Fibroblast of the aortic adventitia (primary cell): ENCODE measurements at regions not wholly inside any gene's neighbourhood (a gene's known extent, or its start where the extent isn't known, plus 50 kb on each side); places are given as distances from the start of the nearest gene placed in this dataset.
A peak's percentile ranks its signal among the peaks of the same experiment; 100 is the strongest.

Experiments
- DNase-seq: peaks from one replicate; pipeline ENCODE4 v3.0.0-alpha.2; 2010; ENCODE audit warnings: low read depth
- H3K4me3 ChIP-seq: 2 replicates; pipeline ENCODE4 v1.5.1; 2011; ENCODE audit warnings: low read depth, mild to moderate bottlenecking, control low read depth, low read length, moderate library complexity
- TF ChIP-seq, protein P1 (sequence below): IDR thresholded peaks from 2 replicates; pipeline ENCODE4 v1.5.1; 2011; ENCODE audit warnings: mild to moderate bottlenecking, low read length, control low read depth, inconsistent platforms; ENCODE audit not compliant: insufficient read depth

DNA sequence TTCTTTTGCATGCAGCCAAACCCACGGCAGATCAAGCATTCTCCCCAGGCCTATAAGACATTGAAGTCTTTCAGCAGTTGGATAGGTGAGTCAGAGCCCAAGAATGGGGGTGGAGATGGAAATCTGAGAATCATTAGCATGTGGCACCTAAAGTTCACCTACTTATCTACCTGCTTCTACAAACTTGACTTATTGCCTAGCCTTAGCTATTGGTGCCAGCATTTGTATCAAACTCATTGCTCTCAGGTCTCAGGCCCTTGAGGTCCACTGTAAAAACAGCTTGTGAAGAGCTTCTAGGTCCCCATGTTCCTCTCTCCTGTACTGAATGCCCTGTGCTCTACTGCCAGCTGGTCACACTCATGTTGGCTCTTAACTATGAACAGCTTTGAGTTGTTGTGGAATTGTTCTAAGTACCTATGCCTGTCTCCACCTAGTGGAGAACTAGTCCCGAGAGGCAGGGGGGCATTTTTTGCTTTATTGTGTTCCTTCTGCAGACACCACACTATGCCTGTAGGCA is 278.4 kb upstream of the SPRED2 start:
- TF ChIP-seq, protein P1, sequence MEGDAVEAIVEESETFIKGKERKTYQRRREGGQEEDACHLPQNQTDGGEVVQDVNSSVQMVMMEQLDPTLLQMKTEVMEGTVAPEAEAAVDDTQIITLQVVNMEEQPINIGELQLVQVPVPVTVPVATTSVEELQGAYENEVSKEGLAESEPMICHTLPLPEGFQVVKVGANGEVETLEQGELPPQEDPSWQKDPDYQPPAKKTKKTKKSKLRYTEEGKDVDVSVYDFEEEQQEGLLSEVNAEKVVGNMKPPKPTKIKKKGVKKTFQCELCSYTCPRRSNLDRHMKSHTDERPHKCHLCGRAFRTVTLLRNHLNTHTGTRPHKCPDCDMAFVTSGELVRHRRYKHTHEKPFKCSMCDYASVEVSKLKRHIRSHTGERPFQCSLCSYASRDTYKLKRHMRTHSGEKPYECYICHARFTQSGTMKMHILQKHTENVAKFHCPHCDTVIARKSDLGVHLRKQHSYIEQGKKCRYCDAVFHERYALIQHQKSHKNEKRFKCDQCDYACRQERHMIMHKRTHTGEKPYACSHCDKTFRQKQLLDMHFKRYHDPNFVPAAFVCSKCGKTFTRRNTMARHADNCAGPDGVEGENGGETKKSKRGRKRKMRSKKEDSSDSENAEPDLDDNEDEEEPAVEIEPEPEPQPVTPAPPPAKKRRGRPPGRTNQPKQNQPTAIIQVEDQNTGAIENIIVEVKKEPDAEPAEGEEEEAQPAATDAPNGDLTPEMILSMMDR, result no peak
- H3K4me3 ChIP-seq, result no peak overlapping the region
- no peak for DNase-seq

DNA sequence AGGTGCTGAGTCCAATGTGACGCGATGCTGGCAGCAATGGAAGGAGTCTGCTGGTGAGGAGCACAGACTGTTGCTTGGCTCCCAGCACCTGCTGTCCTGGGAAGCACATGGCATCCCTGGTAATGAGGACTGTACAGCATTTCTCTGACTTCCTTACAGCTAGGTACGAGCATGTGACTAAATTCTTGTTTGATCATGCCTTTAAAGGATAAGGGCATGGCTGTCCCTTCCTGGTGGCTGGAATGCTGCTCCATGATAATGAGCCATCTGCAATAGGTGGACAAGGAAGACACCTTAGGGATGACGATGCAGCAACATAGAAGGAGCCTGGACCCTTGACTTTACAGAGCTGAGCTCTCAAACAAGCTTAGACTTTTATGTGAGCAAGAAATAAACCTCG is 278.0 kb upstream of the SPRED2 start:
- TF ChIP-seq, protein P1, result no peak

DNA sequence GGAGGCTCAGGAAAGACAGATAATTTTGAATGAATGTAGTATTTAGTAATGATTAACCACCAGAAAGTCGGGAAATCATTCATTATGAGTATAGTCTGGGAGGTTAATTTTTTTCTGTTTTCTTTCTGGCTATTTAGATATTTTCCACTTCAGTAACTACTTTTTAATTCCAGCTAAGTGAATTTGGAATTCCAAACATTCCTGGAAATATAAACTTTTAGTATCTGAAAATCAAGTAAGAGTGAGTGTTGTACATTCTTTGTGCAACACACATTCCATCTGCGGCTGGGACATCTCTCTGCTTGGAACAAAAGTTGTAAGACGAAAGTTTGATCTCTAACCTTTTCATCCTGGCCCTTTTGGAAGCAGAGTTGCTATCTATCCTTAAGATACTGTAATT is 275.7 kb upstream of the SPRED2 start:
- H3K4me3 ChIP-seq, result no peak overlapping the region
- TF ChIP-seq, protein P1, result no peak
- DNase-seq, result peak; percentile 4

More for the DNA sequence above, 278.0 kb upstream of the SPRED2 start:
- no peak for DNase-seq
- H3K4me3 ChIP-seq, result no peak overlapping the region

DNA sequence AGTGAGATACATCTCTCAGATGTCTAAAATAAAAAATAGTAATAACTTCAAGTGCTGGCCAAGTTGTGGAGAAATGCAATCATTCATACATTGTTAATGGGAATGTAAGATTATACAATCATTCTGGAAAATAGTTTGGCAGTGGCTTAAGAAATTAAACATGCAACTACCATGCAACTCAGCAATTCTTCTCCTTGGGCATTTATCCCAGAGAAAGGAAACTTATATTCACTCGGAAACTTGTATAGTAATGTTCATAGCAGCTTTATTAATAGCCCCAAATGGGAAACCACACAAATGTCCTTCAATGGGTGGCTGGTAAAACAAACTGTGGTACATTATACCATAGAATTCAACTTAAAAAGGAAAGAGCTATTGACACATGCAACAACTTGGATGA is 274.0 kb upstream of the SPRED2 start:
- no peak overlapping the region for H3K4me3 ChIP-seq
- DNase-seq, result peak; percentile 9
- TF ChIP-seq, protein P1, result no peak

DNA sequence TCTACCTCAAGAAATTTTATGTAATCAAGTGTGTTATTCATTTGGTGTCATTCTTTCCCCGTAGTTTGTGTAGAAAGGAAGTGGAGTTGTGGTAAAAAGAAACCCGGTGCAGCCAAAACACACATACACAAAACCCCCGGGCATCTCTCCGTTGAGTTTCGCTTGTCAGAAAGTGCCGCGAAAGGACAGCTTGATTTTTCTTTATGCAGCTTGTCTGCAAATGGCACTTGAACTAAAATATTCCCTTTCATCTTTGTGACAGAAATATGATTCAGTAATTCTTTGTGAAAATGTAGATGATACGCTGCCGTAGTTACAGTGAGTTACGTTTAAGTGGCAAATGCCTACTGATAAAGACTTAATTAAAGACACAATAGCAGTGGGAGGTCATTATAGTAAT is 268.8 kb upstream of the SPRED2 start:
- H3K4me3 ChIP-seq, result no peak overlapping the region
- DNase-seq, result no peak
- TF ChIP-seq, protein P1, result no peak

DNA sequence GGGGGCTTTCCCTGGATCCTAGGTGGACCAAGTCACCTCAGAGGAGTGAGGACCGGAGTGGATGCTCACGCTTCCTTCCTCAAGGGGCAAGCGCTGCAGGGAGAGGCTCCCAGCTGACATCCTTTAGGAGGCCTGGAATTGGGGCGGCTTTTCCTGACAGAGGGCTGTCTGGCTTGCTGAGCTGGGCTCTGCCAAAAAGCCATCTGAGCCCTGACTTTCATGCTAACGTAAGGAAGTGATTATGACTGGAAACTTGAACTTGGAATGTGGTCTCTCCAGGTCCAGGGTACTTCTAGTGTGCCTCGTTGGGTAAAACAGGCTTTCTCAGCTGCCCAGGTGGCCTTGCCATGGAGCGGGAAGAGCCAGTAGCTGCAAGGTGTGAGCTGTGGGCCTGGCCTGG is 268.3 kb upstream of the SPRED2 start:
- DNase-seq, result no peak
- TF ChIP-seq, protein P1, result no peak

DNA sequence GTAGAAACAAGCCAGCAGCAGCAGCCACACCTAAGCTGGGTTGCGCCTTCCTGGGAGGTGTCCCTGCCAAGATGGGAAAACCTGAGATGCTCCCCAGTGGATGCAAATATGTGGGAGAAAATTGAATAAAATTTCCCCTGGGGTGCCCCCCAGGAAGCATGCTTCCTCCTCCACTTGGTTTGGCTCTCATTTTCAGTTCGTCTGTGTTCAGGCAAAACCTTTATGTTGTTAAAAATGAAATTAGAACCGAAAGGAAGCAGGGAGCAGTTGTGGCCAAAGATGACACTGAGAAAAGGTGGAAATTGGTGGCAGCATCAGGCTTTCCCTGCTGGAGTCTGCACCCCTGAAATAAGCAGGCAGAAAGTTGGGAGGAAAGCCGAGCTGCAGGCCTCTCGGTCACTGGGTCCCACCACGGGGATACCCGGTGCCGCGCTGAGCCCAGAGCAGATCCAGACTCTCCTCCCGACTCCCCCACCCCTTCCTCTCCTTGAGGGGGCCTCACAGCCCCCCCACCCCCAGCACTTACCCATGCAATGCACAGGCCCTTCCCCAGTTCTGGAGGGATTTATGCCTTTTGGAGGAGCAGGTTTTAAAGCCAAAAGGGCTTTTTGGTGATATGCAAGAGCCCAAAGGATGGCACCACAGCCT is 267.7 kb upstream of the SPRED2 start:
- H3K4me3 ChIP-seq, result no peak overlapping the region
- DNase-seq, result no peak
- TF ChIP-seq, protein P1, result no peak

More for the DNA sequence above, 268.3 kb upstream of the SPRED2 start:
- H3K4me3 ChIP-seq, result no peak overlapping the region
